Adrenal gland (tissue), 5 donors: ENCODE measurements at regions not wholly inside any gene's neighbourhood (a gene's known extent, or its start where the extent isn't known, plus 50 kb on each side); places are given as distances from the start of the nearest gene placed in this dataset.

Experiments
- CTCF ChIP-seq, 6 experiments: fragments of 450-650 bp in 4 of 6; fragments of 200-600 bp in 2 of 6; sonication (generic) in 1 of 6; IDR thresholded peaks; 1 replicate in 5 of 6; 2 replicates in 1 of 6; pipeline versions ENCODE4 v1.5.1 to v1.8.0; 2016 to 2021; ENCODE audit warnings: antibody characterized with exemption in 6 of 6, mild to moderate bottlenecking in 2 of 6, moderate library complexity in 1 of 6
- POLR2A ChIP-seq, 2 donors: fragments of 450-650 bp; IDR thresholded peaks; one replicate each; pipeline ENCODE4 v1.6.1; 2017; ENCODE audit warnings: antibody characterized with exemption in 2 of 2, mild to moderate bottlenecking in 2 of 2, moderate library complexity in 1 of 2
- donor health status: DM: no; HTN: no; CAD: no.

- TF ChIP-seq CTCF (IDR thresholded peaks at IDR 0.05) (no peak), POLR2A (IDR thresholded peaks at IDR 0.05) (no peak)
Measured at GRCh38 chr18:1062588-1062987, 157.9 kb downstream of the ADCYAP1 start.
